BLaER1 (cell line): ENCODE measurements at regions not wholly inside any gene's neighbourhood (a gene's known extent, or its start where the extent isn't known, plus 50 kb on each side); places are given as distances from the start of the nearest gene placed in this dataset.

Experiments used
- H3K27ac ChIP-seq: shearing (Covaris generic); formaldehyde crosslinking; 2 replicates; pipeline ENCODE4 v1.8.1; 2022
- H3K27me3 ChIP-seq: shearing (Covaris generic); formaldehyde crosslinking; 2 replicates; pipeline ENCODE4 v1.8.1; 2022
- H3K36me3 ChIP-seq: shearing (Covaris generic); formaldehyde crosslinking; 2 replicates; pipeline ENCODE4 v1.8.1; 2022
- H3K4me1 ChIP-seq: shearing (Covaris generic); formaldehyde crosslinking; 2 replicates; pipeline ENCODE4 v1.8.1; 2022
- H3K4me2 ChIP-seq: shearing (Covaris generic); formaldehyde crosslinking; 2 replicates; pipeline ENCODE4 v1.8.1; 2022
- H3K4me3 ChIP-seq: shearing (Covaris generic); formaldehyde crosslinking; 2 replicates; pipeline ENCODE4 v1.8.1; 2022
- H3K9ac ChIP-seq: shearing (Covaris generic); formaldehyde crosslinking; 2 replicates; pipeline ENCODE4 v1.8.1; 2022
- H3K9me3 ChIP-seq: shearing (Covaris generic); formaldehyde crosslinking; 2 replicates; pipeline ENCODE4 v1.8.1; 2022
- H4K20me1 ChIP-seq: shearing (Covaris generic); formaldehyde crosslinking; 2 replicates; pipeline ENCODE4 v1.8.1; 2022
- Cebpa-rat ChIP-seq: shearing (Covaris generic); IDR thresholded peaks from 2 replicates; pipeline ENCODE4 v1.8.1; 2022

- Histone ChIP-seq H3K4me2 (no peak overlapping the region), H3K27ac (no peak overlapping the region)
These were observed 115.7 kb upstream of the MTAP start for GRCh38 chr9:21686738-21687137.

GRCh38 chr9:21687351-21687750, 115.1 kb upstream of the MTAP start:
- Histone ChIP-seq H4K20me1 (no peaks in the 10 kb centered on the region), H3K27ac (no peak overlapping the region), H3K27me3 (no peaks in the 10 kb centered on the region), H3K4me1 (no peaks in the 10 kb centered on the region), H3K4me2 (no peak overlapping the region), H3K4me3 (no peak overlapping the region), H3K9ac (no peak overlapping the region), H3K9me3 (no peaks in the 10 kb centered on the region), H3K36me3 (no peaks in the 10 kb centered on the region)
- no peak for TF ChIP-seq Cebpa-rat

More at GRCh38 chr9:21686738-21687137, 115.7 kb upstream of the MTAP start:
- H3K9ac ChIP-seq, result no peak overlapping the region
- no peak for TF ChIP-seq Cebpa-rat
- no peaks in the 10 kb centered on the region for H3K4me1 ChIP-seq
- no peaks in the 10 kb centered on the region for H3K27me3 ChIP-seq
- no peak overlapping the region for H3K4me3 ChIP-seq
- no peaks in the 10 kb centered on the region for H4K20me1 ChIP-seq
- no peaks in the 10 kb centered on the region for H3K9me3 ChIP-seq
- no peaks in the 10 kb centered on the region for H3K36me3 ChIP-seq

- no peaks in the 10 kb centered on the region for H3K9me3 ChIP-seq
- no peak overlapping the region for H3K9ac ChIP-seq
- no peak overlapping the region for H3K4me2 ChIP-seq
- no peak for TF ChIP-seq Cebpa-rat
- no peak overlapping the region for H3K4me3 ChIP-seq
- no peaks in the 10 kb centered on the region for H3K4me1 ChIP-seq
- no peaks in the 10 kb centered on the region for H3K27me3 ChIP-seq
- no peaks in the 10 kb centered on the region for H3K36me3 ChIP-seq
- H3K27ac ChIP-seq, result no peak overlapping the region
- H4K20me1 ChIP-seq, result no peaks in the 10 kb centered on the region
These were observed 114.0 kb upstream of the MTAP start for GRCh38 chr9:21688108-21689102.

- H3K27ac ChIP-seq, result no peak overlapping the region
- H3K4me1 ChIP-seq, result no peaks in the 10 kb centered on the region
- TF ChIP-seq Cebpa-rat, result no peak
- no peak overlapping the region for H3K4me3 ChIP-seq
- H3K27me3 ChIP-seq, result no peaks in the 10 kb centered on the region
- H4K20me1 ChIP-seq, result no peaks in the 10 kb centered on the region
- no peaks in the 10 kb centered on the region for H3K36me3 ChIP-seq
- H3K9ac ChIP-seq, result no peak overlapping the region
- H3K9me3 ChIP-seq, result 0 out of 2 replicates have a peak, but pooled peaks cover 1% of the 10 kb centered on the region
- H3K4me2 ChIP-seq, result no peak overlapping the region
These were observed 112.6 kb upstream of the MTAP start for GRCh38 chr9:21689854-21690253.

GRCh38 chr9:21690561-21690960, 111.9 kb upstream of the MTAP start:
- Histone ChIP-seq H3K27ac (no peak overlapping the region), H3K4me2 (no peak overlapping the region), H3K27me3 (no peaks in the 10 kb centered on the region), H3K9ac (no peak overlapping the region), H3K4me3 (no peak overlapping the region), H3K9me3 (peaks cover 8% of the 10 kb centered on the region), H3K36me3 (no peaks in the 10 kb centered on the region), H3K4me1 (no peaks in the 10 kb centered on the region), H4K20me1 (no peaks in the 10 kb centered on the region)
- TF ChIP-seq Cebpa-rat, result no peak

- Histone ChIP-seq H3K36me3 (no peaks in the 10 kb centered on the region), H3K4me3 (no peak overlapping the region), H3K27ac (no peak overlapping the region), H3K9me3 (peaks cover 21% of the 10 kb centered on the region), H3K9ac (no peak overlapping the region), H4K20me1 (no peaks in the 10 kb centered on the region), H3K4me1 (no peaks in the 10 kb centered on the region), H3K4me2 (no peak overlapping the region), H3K27me3 (no peaks in the 10 kb centered on the region)
- no peak for TF ChIP-seq Cebpa-rat
These were observed 110.0 kb upstream of the MTAP start for GRCh38 chr9:21692390-21692789.

GRCh38 chr9:21694424-21694823, 108.0 kb upstream of the MTAP start:
- Histone ChIP-seq H3K36me3 (no peaks in the 10 kb centered on the region), H3K4me3 (no peak overlapping the region), H4K20me1 (no peaks in the 10 kb centered on the region), H3K4me1 (no peaks in the 10 kb centered on the region), H3K9me3 (peaks cover 21% of the 10 kb centered on the region), H3K4me2 (no peak overlapping the region), H3K27ac (no peak overlapping the region), H3K9ac (no peak overlapping the region), H3K27me3 (no peaks in the 10 kb centered on the region)
- no peak for TF ChIP-seq Cebpa-rat

GRCh38 chr9:21695443-21695842, 107.0 kb upstream of the MTAP start:
- Histone ChIP-seq H3K27me3 (no peaks in the 10 kb centered on the region), H3K9me3 (peaks cover 21% of the 10 kb centered on the region), H4K20me1 (no peaks in the 10 kb centered on the region), H3K4me3 (no peak overlapping the region), H3K4me1 (no peaks in the 10 kb centered on the region), H3K4me2 (no peak overlapping the region), H3K36me3 (no peaks in the 10 kb centered on the region), H3K27ac (no peak overlapping the region), H3K9ac (no peak overlapping the region)
- TF ChIP-seq Cebpa-rat, result no peak

GRCh38 chr9:21695874-21696341, 106.5 kb upstream of the MTAP start:
- Histone ChIP-seq H3K4me1 (no peaks in the 10 kb centered on the region), H4K20me1 (no peaks in the 10 kb centered on the region), H3K9me3 (peaks cover 21% of the 10 kb centered on the region), H3K4me3 (no peak overlapping the region), H3K36me3 (no peaks in the 10 kb centered on the region), H3K27ac (no peak overlapping the region), H3K4me2 (no peak overlapping the region), H3K9ac (no peak overlapping the region), H3K27me3 (no peaks in the 10 kb centered on the region)
- no peak for TF ChIP-seq Cebpa-rat

- no peak overlapping the region for H3K27ac ChIP-seq
- TF ChIP-seq Cebpa-rat, result no peak
- no peaks in the 10 kb centered on the region for H3K4me1 ChIP-seq
- H3K4me3 ChIP-seq, result no peak overlapping the region
- H3K36me3 ChIP-seq, result no peaks in the 10 kb centered on the region
- no peak overlapping the region for H3K9ac ChIP-seq
- H4K20me1 ChIP-seq, result no peaks in the 10 kb centered on the region
- H3K4me2 ChIP-seq, result no peak overlapping the region
- H3K9me3 ChIP-seq, result peaks cover 21% of the 10 kb centered on the region
- no peaks in the 10 kb centered on the region for H3K27me3 ChIP-seq
These were observed 106.0 kb upstream of the MTAP start for GRCh38 chr9:21696411-21696871.
